Body of pancreas (tissue), 4 donors: ENCODE measurements at regions not wholly inside any gene's neighbourhood (a gene's known extent, or its start where the extent isn't known, plus 50 kb on each side); places are given as distances from the start of the nearest gene placed in this dataset.

ENCODE experiments used
- POLR2A ChIP-seq, 3 donors: fragments of 450-650 bp; IDR thresholded peaks; one replicate each; pipeline ENCODE4 v1.6.1; 2016; ENCODE audit warnings: antibody characterized with exemption in 3 of 3, mild to moderate bottlenecking in 2 of 3
- TF ChIP-seq, protein P1 (sequence below), 7 experiments: fragments of 450-650 bp in 4 of 7; fragments of 200-600 bp in 3 of 7; sonication (generic) in 3 of 7; IDR thresholded peaks; one replicate each; pipeline ENCODE4 v1.5.1; 2016 to 2019; ENCODE audit warnings: antibody characterized with exemption in 7 of 7

DNA sequence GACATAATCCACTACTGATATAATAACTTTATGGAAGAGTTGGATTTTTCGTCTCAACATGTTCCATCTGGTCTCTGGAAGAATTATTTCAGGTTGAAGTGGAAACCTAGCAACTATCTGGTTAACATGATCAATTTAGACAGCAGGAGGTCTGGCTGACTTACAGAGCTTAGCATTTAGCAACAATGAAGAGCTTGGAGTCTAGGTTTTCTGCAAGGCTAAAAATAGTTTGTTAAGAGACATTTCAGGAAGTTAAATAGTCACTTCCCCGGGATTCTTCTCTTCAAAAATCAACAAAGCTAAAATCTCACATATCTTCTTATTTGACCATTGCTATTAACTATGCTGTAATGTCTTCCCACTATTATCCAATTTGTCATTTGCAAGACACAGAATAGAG lies 418.6 kb upstream of the DIPK2B start:
- TF ChIP-seq, protein P1, sequence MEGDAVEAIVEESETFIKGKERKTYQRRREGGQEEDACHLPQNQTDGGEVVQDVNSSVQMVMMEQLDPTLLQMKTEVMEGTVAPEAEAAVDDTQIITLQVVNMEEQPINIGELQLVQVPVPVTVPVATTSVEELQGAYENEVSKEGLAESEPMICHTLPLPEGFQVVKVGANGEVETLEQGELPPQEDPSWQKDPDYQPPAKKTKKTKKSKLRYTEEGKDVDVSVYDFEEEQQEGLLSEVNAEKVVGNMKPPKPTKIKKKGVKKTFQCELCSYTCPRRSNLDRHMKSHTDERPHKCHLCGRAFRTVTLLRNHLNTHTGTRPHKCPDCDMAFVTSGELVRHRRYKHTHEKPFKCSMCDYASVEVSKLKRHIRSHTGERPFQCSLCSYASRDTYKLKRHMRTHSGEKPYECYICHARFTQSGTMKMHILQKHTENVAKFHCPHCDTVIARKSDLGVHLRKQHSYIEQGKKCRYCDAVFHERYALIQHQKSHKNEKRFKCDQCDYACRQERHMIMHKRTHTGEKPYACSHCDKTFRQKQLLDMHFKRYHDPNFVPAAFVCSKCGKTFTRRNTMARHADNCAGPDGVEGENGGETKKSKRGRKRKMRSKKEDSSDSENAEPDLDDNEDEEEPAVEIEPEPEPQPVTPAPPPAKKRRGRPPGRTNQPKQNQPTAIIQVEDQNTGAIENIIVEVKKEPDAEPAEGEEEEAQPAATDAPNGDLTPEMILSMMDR (IDR thresholded peaks at IDR 0.05): no peak
- no peak for TF ChIP-seq POLR2A (IDR thresholded peaks at IDR 0.05)
